ENCODE measurements at regions not wholly inside any gene's neighbourhood (a gene's known extent, or its start where the extent isn't known, plus 50 kb on each side); places are given as distances from the start of the nearest gene placed in this dataset.

DNA sequence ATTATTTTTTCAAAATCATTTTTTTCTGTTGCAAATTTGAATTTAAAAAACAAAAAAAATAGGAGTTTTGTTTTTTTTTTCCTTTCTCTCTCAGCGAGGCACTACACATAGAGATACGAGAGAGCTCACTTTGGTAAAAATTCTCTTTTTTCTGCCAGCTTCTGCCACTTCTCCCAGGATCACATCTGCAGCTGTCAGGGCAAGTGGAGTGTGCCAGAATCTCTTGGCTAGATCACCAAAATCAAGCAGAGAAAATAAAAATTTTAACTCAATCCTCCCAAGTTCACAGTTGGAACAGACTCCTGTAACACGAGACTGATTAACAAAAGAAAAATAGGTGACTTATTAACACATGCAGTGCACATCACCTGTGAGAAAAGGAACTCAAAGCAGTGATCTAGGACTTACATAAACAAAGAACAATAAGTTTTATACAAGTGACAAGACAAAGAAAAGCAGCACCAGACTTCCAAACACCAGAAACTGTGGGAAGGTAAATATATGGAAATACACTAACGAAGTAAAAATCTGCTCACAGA, 213.2 kb upstream of the ZFP42 start:
- no peaks in the 10 kb centered on the region for H3K27me3 ChIP-seq
- H3K4me1 ChIP-seq: no peaks in the 10 kb centered on the region
- no peak overlapping the region for H3K27ac ChIP-seq
- WGBS: 57% methylated on average over 4 of the region's 4 CpGs
- H3K4me3 ChIP-seq: no peak overlapping the region
- TF ChIP-seq EP300 (IDR thresholded peaks at IDR 0.05): no peak
- no peak for TF ChIP-seq POLR2AphosphoS5 (IDR thresholded peaks at IDR 0.05)
- no peak for TF ChIP-seq POLR2A (IDR thresholded peaks at IDR 0.05)
- TF ChIP-seq, protein P1, sequence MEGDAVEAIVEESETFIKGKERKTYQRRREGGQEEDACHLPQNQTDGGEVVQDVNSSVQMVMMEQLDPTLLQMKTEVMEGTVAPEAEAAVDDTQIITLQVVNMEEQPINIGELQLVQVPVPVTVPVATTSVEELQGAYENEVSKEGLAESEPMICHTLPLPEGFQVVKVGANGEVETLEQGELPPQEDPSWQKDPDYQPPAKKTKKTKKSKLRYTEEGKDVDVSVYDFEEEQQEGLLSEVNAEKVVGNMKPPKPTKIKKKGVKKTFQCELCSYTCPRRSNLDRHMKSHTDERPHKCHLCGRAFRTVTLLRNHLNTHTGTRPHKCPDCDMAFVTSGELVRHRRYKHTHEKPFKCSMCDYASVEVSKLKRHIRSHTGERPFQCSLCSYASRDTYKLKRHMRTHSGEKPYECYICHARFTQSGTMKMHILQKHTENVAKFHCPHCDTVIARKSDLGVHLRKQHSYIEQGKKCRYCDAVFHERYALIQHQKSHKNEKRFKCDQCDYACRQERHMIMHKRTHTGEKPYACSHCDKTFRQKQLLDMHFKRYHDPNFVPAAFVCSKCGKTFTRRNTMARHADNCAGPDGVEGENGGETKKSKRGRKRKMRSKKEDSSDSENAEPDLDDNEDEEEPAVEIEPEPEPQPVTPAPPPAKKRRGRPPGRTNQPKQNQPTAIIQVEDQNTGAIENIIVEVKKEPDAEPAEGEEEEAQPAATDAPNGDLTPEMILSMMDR (IDR thresholded peaks at IDR 0.05): no peak
- no peaks in the 10 kb centered on the region for H3K36me3 ChIP-seq
- peaks cover 5% of the 10 kb centered on the region for H3K9me3 ChIP-seq
- no peak for DNase-seq (ENCODE audit: low spot score in 2 of 2)

DNA sequence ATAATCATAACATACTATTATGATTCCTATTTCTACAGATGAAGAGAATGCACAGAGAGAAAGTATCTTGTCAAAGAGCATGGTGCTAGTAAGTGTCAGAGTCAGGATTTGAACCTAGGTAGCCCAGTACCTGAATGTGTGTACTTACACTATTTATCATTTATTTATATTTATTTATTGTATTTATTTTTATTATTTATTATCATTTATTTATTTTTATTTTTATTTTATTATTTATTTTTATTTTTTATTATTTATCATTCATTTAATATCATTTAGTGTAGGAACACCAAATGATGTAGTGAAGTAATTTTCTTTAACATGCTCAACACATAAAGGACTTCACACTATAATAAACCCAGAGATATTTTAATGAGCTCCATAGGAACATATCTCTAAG, 209.4 kb upstream of the ZFP42 start:
- H3K4me1 ChIP-seq: no peaks in the 10 kb centered on the region
- H3K36me3 ChIP-seq: no peaks in the 10 kb centered on the region
- H3K4me3 ChIP-seq: no peak overlapping the region
- no peak for TF ChIP-seq POLR2A (IDR thresholded peaks at IDR 0.05)
- no peak for TF ChIP-seq EP300 (IDR thresholded peaks at IDR 0.05)
- TF ChIP-seq POLR2AphosphoS5 (IDR thresholded peaks at IDR 0.05): no peak
- TF ChIP-seq, protein P1 (IDR thresholded peaks at IDR 0.05): no peak
- H3K27me3 ChIP-seq: no peaks in the 10 kb centered on the region
- H3K9me3 ChIP-seq: peaks cover 5% of the 10 kb centered on the region
- H3K27ac ChIP-seq: no peak overlapping the region
- no peak for DNase-seq (ENCODE audit: low spot score in 2 of 2)

DNA sequence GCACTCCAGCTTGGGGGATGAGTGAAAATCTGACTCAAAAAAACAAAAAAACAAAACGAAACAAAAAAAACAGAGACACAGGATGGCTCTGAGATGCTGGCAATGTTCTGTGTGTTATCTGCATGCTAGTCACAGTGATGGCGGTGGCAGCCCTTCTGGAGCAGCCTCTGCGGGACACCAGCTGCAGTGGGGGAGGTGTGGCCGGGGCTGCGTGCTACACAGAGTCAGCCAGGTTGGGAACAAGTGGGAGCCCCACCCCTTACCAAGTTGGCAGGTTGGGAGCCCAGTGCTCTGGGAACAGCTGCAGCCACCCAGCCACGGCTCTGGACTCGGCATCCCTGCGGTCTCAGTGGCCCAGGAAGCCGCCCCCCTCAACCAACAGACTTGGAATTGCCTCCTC, 206.5 kb upstream of the ZFP42 start:
- Histone ChIP-seq H3K4me3 (no peak overlapping the region), H3K9me3 (peaks cover 5% of the 10 kb centered on the region), H3K27ac (no peak overlapping the region), H3K36me3 (no peaks in the 10 kb centered on the region), H3K4me1 (no peaks in the 10 kb centered on the region), H3K27me3 (no peaks in the 10 kb centered on the region)
- 87% methylated on average over 3 of the region's 9 CpGs for WGBS
- no peak for DNase-seq (ENCODE audit: low spot score in 2 of 2)
- TF ChIP-seq, protein P1 (IDR thresholded peaks at IDR 0.05): no peak
- TF ChIP-seq POLR2A (IDR thresholded peaks at IDR 0.05): no peak
- TF ChIP-seq POLR2AphosphoS5 (IDR thresholded peaks at IDR 0.05): no peak
- TF ChIP-seq EP300 (IDR thresholded peaks at IDR 0.05): no peak

DNA sequence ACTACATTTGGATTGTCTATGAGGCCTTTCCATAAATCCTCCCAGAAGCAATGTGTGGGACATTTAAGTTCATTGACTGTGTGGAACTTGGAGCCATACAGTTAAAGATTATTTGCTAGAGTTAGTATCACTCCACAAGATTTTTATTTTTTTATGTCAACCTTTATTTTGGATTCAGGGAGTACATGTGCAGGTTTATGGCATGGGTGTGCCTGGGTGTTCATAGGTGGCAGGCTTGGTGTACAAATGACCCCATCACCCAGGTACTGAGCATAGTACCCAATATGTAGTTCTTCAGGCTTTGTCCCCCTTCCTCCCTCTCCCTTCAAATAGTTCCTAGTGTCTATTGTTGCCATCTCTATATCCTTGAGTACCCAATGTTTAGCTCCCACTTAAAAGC, 199.8 kb upstream of the ZFP42 start:
- Histone ChIP-seq H3K27ac (no peak overlapping the region), H3K9me3 (peaks cover 10% of the 10 kb centered on the region), H3K4me1 (no peaks in the 10 kb centered on the region), H3K4me3 (no peak overlapping the region), H3K27me3 (no peaks in the 10 kb centered on the region), H3K36me3 (no peaks in the 10 kb centered on the region)
- TF ChIP-seq POLR2AphosphoS5 (IDR thresholded peaks at IDR 0.05) (no peak), POLR2A (IDR thresholded peaks at IDR 0.05) (no peak), EP300 (IDR thresholded peaks at IDR 0.05) (no peak)
- TF ChIP-seq, protein P1 (IDR thresholded peaks at IDR 0.05): no peak
- DNase-seq (ENCODE audit: low spot score in 2 of 2): no peak

DNA sequence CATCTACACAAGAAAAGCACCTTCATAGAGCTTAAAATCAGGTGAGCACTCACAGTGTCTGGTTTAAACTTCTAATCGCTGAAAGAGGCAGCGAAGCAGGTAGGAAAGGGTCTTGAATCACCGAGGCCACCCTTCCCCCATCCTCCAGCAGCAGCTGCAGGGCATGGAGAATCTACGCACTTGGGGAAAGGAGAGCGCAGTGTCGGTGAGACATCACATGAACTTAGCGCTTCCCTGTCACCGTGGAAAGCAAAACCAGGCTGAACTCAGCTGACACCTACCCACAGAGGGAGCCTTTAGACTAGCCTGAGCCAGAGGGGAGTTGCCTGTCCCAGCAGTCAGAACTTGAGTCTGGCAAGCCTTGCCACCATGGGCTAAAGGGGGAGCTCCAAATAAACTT, 197.2 kb upstream of the ZFP42 start:
- no peak overlapping the region for H3K4me3 ChIP-seq
- WGBS: 90% methylated on average over 8 of the region's 8 CpGs
- TF ChIP-seq POLR2AphosphoS5 (IDR thresholded peaks at IDR 0.05): no peak
- TF ChIP-seq, protein P1 (IDR thresholded peaks at IDR 0.05): no peak
- no peak for TF ChIP-seq POLR2A (IDR thresholded peaks at IDR 0.05)
- TF ChIP-seq EP300 (IDR thresholded peaks at IDR 0.05): no peak
- no peaks in the 10 kb centered on the region for H3K36me3 ChIP-seq
- DNase-seq (ENCODE audit: low spot score in 2 of 2): no peak
- peaks cover 10% of the 10 kb centered on the region for H3K9me3 ChIP-seq
- no peak overlapping the region for H3K27ac ChIP-seq
- no peaks in the 10 kb centered on the region for H3K4me1 ChIP-seq
- no peaks in the 10 kb centered on the region for H3K27me3 ChIP-seq
